Loucy (cell line): ENCODE measurements at regions not wholly inside any gene's neighbourhood (a gene's known extent, or its start where the extent isn't known, plus 50 kb on each side); places are given as distances from the start of the nearest gene placed in this dataset.

Experiments used
- CTCF ChIP-seq: fragments of 200-600 bp; sonication (generic); conservative IDR thresholded peaks from 2 replicates; pipeline ENCODE4 v1.5.1; 2014; ENCODE audit warnings: mild to moderate bottlenecking, antibody characterized with exemption, low read length
- EZH2phosphoT487 ChIP-seq: fragments of 200-600 bp; IDR thresholded peaks from 2 replicates; pipeline ENCODE4 v1.6.1; 2018; ENCODE audit warnings: antibody characterized with exemption, mild to moderate bottlenecking, moderate library complexity, borderline replicate concordance

- TF ChIP-seq CTCF (no peak), EZH2phosphoT487 (no peak)
Observed at GRCh38 chr14:25252793-25253192, 202.8 kb upstream of the STXBP6 start.
